ACC112 (cell line): ENCODE measurements at regions not wholly inside any gene's neighbourhood (a gene's known extent, or its start where the extent isn't known, plus 50 kb on each side); places are given as distances from the start of the nearest gene placed in this dataset.

ENCODE experiments used
- H2AFZ ChIP-seq: fragments of 200-600 bp; sonication (generic); one replicate; pipeline ENCODE4 v1.6.0; 2017; ENCODE audit warnings: antibody characterized with exemption, low read length; ENCODE audit not compliant: unreplicated experiment
- H3K27ac ChIP-seq: fragments of 200-600 bp; sonication (generic); 2 replicates; pipeline ENCODE4 v1.5.1; 2014; ENCODE audit warnings: low read depth, mild to moderate bottlenecking, antibody characterized with exemption, low read length, moderate library complexity
- H3K27me3 ChIP-seq: fragments of 200-600 bp; sonication (generic); 2 replicates; pipeline ENCODE4 v1.6.1; 2014; ENCODE audit warnings: mild to moderate bottlenecking, antibody characterized with exemption, low read length, moderate library complexity, mixed read lengths; ENCODE audit not compliant: insufficient read depth
- H3K36me3 ChIP-seq: fragments of 200-600 bp; sonication (generic); 2 replicates; pipeline ENCODE4 v1.6.1; 2016; ENCODE audit warnings: mild to moderate bottlenecking, antibody characterized with exemption, low read length, moderate library complexity, mixed read lengths; ENCODE audit not compliant: insufficient read depth
- H3K4me1 ChIP-seq: fragments of 200-600 bp; sonication (generic); one replicate; pipeline ENCODE4 v1.6.1; 2016; ENCODE audit warnings: low read length, mixed read lengths; ENCODE audit not compliant: insufficient read depth, unreplicated experiment, control insufficient read depth
- H3K4me3 ChIP-seq: fragments of 200-600 bp; sonication (generic); 2 replicates; pipeline ENCODE4 v1.5.1; 2014; ENCODE audit warnings: mild to moderate bottlenecking, low read depth, low read length
- H3K79me2 ChIP-seq: fragments of 200-600 bp; sonication (generic); one replicate; pipeline ENCODE4 v1.6.0; 2016; ENCODE audit warnings: low read length; ENCODE audit not compliant: control insufficient read depth, unreplicated experiment, insufficient read depth

DNA sequence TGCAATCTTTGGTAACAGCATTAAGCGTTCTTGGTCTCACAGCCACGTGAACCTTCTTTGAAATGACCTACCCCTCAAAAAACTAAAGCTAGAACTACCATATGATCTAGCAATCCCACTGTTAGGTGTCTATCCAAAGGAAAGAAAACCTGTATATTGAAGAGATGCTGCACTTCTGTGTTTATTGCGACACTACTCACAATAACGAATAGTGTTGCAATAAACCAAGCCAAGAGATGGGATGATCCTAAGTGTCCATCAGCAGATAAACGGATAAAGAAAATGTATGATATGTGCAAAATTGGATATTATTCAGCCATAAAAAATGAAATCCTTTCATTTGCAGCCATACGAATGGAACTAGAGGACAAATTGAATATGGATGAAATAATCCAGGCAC, 637.9 kb downstream of the EFNB2 start:
- no peaks in the 10 kb centered on the region for H3K36me3 ChIP-seq

DNA sequence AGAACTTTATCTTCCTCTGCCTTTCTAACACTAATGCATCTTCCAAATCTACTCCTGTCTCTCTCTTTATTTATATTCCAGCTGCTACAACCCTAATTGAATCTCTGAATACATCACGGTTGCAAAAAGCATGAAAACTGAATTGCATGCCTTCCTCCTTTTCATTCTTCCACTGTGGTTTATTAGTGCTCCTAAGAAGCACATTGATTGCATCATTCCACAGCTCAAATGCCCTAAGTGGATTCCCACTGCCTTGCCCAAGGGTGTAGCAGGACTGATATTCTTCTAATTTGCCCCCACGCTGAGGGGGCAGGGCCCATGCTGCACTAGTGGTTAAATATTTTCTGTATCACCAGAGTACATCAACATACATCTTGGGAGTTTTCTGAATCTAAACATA, 640.8 kb downstream of the EFNB2 start:
- Histone ChIP-seq H3K4me3 (no peak overlapping the region), H3K36me3 (no peaks in the 10 kb centered on the region), H3K4me1 (no peaks in the 10 kb centered on the region), H3K27ac (no peak overlapping the region), H3K79me2 (no peaks in the 10 kb centered on the region), H2AFZ (no peak overlapping the region), H3K27me3 (no peaks in the 10 kb centered on the region)

More for the DNA sequence above, 637.9 kb downstream of the EFNB2 start:
- Histone ChIP-seq H3K27me3 (no peaks in the 10 kb centered on the region), H3K4me1 (no peaks in the 10 kb centered on the region), H3K27ac (no peak overlapping the region), H2AFZ (no peak overlapping the region), H3K79me2 (no peaks in the 10 kb centered on the region), H3K4me3 (no peak overlapping the region)

DNA sequence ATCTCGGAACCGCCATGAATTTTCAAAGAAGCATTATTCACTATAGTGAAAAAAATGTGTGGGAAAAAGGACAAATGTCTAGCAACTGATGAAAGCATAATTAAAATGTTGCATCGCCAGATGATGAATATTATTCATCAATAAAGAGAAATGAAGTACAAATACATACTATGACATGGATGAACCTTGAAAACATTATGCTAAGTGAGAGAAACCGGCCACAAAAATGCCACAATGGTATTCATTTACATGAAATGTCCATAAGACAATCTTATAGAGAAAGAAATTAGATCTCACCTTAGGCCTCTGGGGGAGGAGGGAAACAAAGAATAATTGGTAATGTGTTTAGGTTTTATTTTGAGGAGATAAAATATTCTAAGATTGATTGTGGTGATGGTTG, 645.0 kb downstream of the EFNB2 start:
- H3K27ac ChIP-seq = no peak overlapping the region
- H3K4me3 ChIP-seq = no peak overlapping the region
- H3K4me1 ChIP-seq = no peaks in the 10 kb centered on the region
- no peaks in the 10 kb centered on the region for H3K36me3 ChIP-seq
- H3K79me2 ChIP-seq = no peaks in the 10 kb centered on the region
- no peaks in the 10 kb centered on the region for H3K27me3 ChIP-seq
- H2AFZ ChIP-seq = no peak overlapping the region

DNA sequence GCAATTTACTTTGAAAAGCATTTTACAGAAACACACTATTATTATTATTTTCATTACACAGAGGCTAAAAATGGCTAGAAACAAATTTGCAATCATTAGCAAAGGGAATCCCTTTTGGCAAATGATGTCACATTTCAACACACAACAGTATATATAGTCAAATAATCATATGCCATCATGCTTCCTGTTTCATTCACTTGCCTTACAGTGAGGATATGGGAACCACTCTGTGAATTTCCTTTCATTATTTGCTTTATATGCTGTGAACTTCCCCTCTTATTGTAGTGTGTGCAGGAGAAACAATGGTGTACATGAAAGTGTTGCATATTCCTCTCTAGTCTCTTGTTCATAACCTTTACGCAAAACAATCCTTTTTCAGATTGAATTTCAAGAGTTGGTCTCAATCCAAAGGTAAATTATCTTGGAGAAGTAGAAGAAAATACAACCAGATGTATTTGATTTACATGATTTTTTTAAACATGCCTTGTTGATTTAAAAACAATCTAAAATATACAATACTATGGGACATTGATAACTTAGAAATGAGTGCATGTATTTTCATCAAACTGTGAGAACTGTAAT, 657.3 kb downstream of the EFNB2 start:
- Histone ChIP-seq H3K27ac (no peak overlapping the region), H3K79me2 (no peaks in the 10 kb centered on the region), H3K36me3 (no peaks in the 10 kb centered on the region), H3K4me3 (no peak overlapping the region), H2AFZ (no peak overlapping the region), H3K4me1 (no peaks in the 10 kb centered on the region), H3K27me3 (no peaks in the 10 kb centered on the region)

DNA sequence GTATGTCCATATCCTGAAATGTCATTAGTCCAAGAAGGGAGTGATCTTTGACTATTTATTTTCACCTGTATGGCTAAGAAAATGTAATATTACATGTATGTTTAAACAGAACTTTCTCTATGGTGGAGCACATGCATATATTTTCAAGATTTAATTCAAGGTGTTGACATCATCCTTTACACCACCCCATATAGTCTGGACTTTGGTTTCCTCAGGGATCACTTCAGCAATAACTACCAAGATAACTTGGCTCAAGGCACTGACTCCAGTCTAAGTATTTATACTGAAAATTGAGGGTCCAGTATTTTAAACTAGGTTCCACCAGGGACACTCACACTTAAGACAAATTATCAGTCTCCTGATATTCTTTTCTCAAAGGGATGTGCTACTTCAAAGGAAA, 660.6 kb downstream of the EFNB2 start:
- H3K27me3 ChIP-seq = no peaks in the 10 kb centered on the region
- no peaks in the 10 kb centered on the region for H3K79me2 ChIP-seq
- H2AFZ ChIP-seq = no peak overlapping the region
- H3K27ac ChIP-seq = no peak overlapping the region
- no peak overlapping the region for H3K4me3 ChIP-seq
- H3K36me3 ChIP-seq = no peaks in the 10 kb centered on the region
- H3K4me1 ChIP-seq = no peaks in the 10 kb centered on the region

DNA sequence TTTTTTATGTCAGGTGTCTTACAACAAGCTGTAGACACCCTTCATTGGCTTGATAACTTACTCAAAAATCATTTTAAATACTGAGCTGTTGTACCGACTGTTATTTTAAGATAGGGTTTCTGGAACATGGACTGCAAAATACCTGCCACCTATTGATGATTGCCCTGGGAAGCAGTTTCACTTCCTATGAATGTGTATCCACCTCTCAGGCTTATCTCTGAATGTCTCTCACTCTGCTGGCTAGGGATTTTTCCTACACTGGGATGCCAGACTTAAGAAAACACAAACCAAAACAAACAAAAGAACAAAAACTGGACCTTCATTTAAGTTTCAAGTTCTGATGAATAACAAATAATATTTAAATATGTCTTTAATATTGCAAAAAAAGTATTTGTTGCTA, 663.7 kb downstream of the EFNB2 start:
- no peaks in the 10 kb centered on the region for H3K36me3 ChIP-seq
- H3K27ac ChIP-seq = no peak overlapping the region
- H3K27me3 ChIP-seq = no peaks in the 10 kb centered on the region
- no peak overlapping the region for H3K4me3 ChIP-seq
- no peak overlapping the region for H2AFZ ChIP-seq
- H3K4me1 ChIP-seq = no peaks in the 10 kb centered on the region
- H3K79me2 ChIP-seq = no peaks in the 10 kb centered on the region

DNA sequence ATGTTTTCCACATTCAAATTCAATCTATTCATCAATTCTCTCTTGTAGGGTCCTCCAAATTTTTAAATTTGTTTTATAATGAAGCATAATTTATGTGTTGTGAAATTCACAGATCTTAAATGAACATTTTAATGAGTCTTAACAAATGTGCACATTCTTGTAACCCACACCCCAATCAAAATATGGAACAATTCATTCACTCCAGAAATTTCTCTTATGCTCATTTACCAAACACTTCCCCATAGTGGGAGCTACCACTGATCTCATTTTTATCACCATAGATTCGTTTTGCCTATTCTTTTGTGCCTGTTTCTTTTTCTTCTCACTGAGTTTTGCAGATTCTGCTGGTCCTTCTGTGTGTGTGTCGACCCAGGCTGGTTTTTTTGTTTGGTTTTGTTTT, 664.1 kb downstream of the EFNB2 start:
- Histone ChIP-seq H3K27ac (no peak overlapping the region), H3K4me1 (no peaks in the 10 kb centered on the region), H3K36me3 (no peaks in the 10 kb centered on the region), H3K27me3 (no peaks in the 10 kb centered on the region), H2AFZ (no peak overlapping the region), H3K4me3 (no peak overlapping the region), H3K79me2 (no peaks in the 10 kb centered on the region)

DNA sequence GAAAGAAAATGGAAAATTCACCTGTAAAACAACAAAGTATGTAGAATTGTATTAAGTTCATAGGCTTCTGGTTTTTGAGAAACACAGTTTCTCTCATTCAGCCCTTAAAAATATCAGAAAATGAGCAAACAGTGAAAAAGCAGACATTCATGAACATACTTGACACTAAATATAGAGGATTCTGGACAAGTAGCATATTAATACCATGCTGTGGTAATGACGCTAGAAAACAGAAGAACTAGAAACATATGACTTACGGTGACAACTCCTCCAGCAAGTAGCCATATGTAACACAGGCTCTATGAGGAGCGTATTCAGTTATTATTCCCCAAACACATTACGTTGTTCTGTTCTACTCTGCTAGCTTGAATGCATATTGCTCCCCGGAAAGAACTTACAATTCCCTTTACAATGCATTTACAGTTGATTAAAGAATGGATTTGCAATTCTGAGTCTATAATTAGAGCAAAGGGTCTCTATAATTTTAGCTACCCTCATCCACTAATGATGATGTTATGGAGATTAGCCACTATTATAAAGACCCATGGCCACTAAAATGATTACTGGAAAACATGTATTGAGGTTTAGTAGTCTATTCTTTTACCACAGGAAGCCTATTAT, 672.1 kb downstream of the EFNB2 start:
- Histone ChIP-seq H3K4me3 (no peak overlapping the region), H3K27me3 (no peaks in the 10 kb centered on the region), H3K36me3 (no peaks in the 10 kb centered on the region), H3K79me2 (no peaks in the 10 kb centered on the region), H2AFZ (no peak overlapping the region), H3K4me1 (no peaks in the 10 kb centered on the region), H3K27ac (no peak overlapping the region)

DNA sequence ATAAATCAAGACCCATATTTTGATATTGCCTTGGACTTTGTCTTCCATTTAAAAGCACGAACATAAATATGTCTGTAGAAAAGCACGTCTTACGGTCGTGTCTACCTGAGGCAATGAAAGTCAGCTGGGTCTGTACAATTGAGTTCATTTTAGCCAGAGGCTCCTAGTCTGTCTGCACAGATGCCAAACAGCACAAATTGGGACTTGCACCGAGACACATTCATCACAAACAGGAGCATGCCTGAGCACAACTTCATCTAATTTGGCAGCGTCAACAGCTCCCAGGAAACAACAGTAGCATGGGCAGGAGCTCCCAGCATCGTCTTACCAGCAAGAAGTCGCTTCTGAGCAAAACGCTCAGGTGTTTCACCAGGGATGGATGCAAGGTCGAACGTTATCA, 687.0 kb downstream of the EFNB2 start:
- Histone ChIP-seq H3K4me1 (no peaks in the 10 kb centered on the region), H3K79me2 (no peaks in the 10 kb centered on the region), H3K27ac (no peak overlapping the region), H2AFZ (no peak overlapping the region), H3K27me3 (no peaks in the 10 kb centered on the region), H3K36me3 (no peaks in the 10 kb centered on the region), H3K4me3 (no peak overlapping the region)

DNA sequence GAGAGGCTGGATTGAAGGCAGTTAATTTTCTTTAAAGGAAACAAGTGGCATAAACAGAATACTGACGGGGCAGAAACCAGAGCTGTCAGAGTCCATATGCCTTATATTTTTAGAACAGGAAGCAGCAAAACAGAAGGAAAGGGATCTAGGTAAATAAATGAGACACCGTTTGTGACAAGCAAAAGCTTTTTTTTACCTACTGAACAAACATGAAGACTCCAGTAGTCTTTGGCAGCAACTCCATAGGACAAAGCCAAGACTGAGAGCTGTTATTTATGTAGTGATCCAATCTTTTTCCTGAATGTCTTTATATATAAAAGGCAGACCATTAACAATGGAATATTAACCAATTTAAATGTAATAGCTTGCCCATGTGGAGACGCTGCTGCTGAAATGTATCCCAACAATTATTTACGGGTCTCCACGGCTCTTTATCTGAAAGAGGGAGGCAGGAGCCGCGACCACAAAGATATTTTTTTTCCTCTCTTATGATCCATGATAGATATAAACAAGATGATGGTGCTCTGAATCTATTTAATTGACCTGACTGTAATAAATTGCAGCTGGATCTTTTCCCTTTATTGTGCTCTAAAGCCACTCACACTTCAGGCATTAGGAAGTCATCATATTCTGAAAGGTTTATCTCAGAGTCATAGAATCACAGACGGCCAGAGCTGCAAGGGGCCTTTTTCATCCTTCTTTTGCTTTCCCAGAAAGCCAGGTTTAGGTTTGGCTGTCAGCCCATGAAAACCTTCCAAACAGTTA, 687.8 kb downstream of the EFNB2 start:
- H3K4me1 ChIP-seq = no peaks in the 10 kb centered on the region
- H3K36me3 ChIP-seq = no peaks in the 10 kb centered on the region
- peak overlapping the region; percentile 33 for H2AFZ ChIP-seq
- no peaks in the 10 kb centered on the region for H3K27me3 ChIP-seq
- H3K4me3 ChIP-seq = no peak overlapping the region
- no peaks in the 10 kb centered on the region for H3K79me2 ChIP-seq
- H3K27ac ChIP-seq = no peak overlapping the region

DNA sequence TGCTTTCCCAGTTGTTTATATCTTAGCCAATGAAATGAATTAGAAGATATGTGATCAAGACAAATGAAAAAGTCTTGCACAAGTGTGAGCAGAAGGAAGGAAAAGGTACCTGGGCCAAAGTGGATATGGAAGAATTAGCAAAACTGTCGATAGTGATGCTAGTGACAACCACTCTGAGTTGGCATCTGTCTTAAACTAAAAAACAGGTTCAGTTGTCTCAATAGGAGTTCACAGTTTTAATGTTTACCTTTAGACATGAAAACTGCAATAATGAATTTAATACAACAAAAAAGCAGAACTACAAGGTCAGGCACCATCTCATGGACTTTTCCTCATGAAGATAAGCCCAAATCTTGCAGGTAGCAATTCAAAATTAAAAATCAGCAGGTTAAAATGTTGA, 688.5 kb downstream of the EFNB2 start:
- H3K79me2 ChIP-seq = no peaks in the 10 kb centered on the region
- no peaks in the 10 kb centered on the region for H3K4me1 ChIP-seq
- H3K27me3 ChIP-seq = no peaks in the 10 kb centered on the region
- H3K27ac ChIP-seq = no peak overlapping the region
- no peaks in the 10 kb centered on the region for H3K36me3 ChIP-seq
- H3K4me3 ChIP-seq = no peak overlapping the region
- no peak overlapping the region for H2AFZ ChIP-seq
